SW 1271 (cell line): ENCODE measurements at regions not wholly inside any gene's neighbourhood (a gene's known extent, or its start where the extent isn't known, plus 50 kb on each side); places are given as distances from the start of the nearest gene placed in this dataset.

Experiments used
- DNase-seq, 2 experiments: peaks; one replicate each; lab custom pipeline; 2025; lab: John Stamatoyannopoulos, UW

DNA sequence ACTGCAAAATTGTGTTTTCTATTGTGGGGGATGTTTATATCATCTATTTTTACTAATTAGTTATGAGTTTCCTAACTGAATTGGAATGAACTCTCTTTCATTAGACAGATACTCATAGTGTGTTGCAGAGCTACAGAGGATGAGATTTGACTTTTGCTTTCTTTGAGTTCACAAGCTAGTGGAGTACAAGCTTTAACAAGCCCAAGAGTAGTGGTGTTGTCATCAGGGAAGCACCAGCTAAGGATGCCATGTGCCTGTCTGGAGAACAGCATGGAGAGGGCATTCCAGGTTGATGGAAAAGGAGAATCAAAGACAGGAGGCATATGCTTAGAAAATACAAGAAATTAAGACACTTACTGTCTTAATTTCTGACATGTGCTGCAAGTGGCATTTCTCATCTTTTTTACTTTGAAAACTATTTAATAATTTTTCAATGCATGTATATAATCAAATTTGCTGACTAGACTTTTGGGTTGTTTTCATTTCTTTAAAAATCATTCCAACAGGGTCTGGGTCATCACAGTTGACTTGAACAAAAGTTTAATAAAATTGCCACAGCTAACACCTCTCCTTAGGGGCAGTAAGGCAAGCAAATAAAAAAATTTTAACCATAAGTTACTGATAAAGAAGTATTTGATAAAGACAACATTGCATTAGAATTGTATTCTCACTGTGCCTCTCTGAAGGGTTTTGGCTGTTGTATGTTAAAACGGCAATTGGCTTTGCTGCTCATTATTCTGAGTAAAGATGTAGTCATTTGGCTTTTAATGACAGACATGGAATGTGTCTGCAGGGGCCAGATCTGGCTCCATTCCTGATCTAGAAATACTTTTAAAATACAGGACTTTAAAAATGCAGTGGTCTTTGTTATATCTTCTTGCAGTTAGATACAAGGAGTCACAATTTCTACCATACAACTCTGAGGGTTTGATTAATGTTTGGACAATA, 323.7 kb upstream of the CDH11 start:
- no peak for DNase-seq

DNA sequence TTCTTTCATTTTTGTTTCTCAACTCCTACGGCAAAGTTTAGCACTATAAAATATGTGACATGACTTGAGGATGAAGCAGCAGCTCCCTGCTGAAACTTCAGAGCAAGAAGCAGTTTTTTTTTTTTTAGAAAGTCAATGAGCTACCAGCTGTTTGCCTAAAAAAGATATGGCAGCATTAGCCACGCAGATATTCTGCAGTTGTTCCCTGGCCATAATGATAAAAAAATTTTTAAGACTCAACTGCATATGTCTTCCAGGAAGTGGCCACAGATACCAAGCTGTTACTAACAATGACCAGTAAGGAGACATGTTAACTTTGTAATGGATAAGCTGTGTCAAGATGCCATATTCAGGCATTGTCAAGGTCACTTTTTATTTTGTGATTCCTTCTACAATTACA, 319.6 kb upstream of the CDH11 start:
- DNase-seq, result no peak

DNA sequence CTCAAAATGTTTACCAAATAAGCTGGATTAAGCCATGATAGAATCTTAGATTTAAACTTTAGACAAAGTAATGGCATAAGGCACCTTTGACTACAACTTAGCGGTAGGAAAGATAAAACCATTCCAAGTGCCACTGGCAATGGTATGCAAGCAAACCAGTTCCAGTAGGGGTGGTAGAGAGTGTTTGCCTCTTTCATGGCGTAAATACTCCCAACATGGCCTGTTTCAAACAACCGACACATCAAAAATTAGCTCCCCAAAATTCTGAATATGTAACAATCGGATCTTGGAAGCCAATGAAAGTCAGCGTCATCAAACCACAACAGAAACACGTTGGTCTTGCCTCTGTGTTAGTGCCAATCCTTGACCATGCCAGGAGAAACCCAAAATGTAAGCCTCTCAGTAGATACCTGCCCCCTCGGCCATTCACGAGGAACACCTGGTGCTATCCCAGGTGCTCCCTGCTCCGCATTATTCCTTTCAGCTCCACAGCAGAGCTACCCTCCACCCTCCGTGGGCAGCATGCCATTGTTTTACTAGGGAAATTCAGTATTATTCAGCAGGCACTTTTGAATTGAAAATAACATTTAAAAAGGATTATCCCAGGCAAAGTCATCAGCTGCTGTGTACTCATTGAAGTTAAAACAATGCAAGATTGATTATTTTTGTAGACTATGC, 307.8 kb upstream of the CDH11 start:
- no peak for DNase-seq

DNA sequence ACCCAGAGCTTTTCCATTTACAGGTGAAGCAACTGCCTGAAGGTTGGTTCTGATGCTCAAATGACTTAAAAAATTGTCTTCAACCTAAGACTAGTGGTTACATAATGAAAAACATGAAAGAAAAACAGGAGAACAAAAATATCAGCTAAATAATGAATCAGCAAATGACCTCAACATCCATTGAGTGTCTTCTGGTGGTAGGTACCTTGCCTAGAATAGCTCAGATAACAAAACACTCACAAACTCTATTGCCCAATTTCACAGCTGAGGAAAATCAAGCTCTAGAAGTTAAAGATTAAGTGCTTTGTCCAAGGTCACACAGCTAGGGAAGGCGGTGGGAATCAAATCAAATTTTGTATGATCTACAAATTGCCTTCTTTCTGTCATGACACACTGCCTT, 304.6 kb upstream of the CDH11 start:
- no peak for DNase-seq

DNA sequence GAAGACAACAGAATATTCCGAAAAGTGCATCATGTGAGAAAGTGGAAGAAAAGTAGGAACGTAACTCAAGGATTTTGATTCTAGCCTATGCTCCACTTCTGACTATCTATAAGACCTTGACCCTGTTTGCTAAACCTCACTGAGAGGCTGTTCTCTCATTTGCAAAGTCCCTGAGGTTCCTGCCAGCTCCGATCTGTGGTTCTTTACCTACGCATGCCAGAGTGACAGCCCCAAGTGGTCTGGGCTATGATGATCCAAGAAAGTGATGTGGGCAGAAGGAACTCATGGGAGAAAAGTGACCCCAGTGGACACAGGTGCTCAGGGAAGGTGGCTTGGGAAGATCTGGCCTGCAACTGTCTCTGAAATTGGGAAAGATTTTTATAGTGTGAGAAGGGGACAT, 301.1 kb upstream of the CDH11 start:
- no peak for DNase-seq

DNA sequence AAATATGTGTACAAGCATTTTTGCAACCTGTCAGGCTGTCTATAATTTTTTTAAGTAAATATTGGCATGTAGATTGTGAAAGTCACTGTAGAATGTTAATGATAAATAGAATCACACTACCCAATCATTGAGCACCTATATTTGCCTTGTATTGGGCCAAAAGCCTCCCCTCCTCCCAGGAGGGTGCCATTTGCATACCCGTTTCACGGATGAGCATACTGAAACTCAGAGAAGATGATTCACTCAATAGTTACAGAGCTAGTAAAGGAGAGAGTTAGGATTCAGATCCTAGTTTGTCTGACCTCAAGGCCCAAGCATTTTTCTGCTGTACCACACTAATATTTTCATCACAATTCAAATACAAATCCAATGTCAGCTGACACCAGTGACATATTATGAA, 299.7 kb upstream of the CDH11 start:
- DNase-seq, result no peak

DNA sequence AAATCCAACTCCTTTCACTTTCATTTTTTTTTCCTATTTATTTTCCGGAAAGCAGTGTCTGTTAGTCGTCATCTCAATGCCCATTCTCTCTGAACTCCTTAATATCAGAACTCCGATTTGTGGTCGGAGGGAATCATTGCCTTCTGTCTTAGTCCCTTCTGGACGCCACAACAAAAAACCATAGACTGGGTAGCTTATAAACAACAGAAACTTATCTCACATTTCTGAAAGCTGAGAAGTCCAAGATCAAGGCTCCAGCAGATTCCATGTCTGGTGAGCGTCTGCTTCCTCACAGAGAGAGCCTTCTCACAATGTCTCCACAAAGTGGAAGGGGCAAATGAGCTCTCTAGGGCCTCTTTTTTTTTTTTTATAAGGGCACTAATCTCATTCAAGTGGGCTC, 296.6 kb upstream of the CDH11 start:
- DNase-seq, result no peak

DNA sequence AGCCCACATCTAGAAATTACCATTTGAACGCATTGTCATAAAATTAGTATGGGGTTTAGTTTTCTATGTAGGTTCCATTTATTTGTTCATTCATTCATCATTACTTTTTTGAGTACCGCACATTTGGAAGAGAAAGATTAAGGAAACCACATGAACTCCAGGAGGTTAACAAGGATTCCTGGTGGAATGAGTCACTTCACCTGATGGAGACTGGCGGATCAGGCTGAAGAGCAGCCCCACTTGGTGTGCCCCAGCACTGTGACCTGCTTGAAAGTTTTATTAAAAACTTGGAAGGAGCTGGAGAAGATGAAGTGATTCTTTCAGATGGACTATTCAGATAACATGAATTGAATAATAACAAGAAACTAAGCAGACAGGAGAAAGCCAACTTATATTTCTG, 293.6 kb upstream of the CDH11 start:
- DNase-seq, result no peak

DNA sequence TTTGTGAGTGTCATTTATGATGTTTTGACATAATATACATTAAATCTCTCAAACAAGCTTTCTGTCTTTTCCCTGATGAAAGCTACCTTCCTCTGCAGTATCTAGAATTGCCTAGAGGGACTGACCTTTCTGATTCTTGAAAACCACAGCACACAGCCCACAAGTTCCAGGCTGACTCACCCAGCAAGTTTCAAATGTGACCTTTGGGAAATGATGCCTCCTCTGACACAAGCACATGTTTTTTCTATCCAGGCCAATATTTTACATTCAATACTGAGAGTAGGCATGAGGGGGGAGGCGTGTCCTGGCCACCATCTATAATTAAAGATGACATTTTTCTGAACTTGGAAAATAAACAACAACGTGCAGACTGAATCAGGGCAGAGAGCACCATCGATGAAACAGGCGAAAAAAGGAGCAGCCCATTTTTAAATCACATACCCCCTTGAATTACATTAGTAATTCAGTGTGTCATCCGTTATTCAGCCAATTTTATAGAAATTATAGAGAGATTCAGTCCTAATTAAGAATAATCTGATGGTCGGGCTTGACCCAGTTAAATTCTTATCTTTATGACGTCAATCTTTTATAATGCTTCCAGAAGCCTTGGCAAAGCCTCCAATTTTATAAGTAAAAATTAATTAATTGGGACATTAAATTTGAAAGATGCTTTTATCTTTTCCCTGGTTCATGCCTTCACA, 292.6 kb upstream of the CDH11 start:
- no peak for DNase-seq

DNA sequence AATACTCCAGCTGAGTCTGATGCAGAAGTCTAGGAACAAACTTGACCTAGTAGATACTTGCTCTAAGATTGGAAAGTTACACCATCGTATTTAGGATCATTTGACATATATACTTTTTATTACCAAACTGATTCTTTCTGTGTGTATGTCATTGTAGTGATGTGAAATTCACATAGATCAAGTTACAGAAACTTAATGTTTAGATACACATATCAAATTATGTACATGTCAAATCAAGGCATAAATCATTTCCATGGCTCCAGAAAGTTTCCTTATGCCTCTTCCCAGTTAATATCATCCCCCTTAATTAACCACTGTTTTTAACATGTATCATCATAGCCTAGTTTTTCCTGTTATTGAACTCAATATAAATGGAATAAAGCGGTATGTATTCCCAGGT, 292.0 kb upstream of the CDH11 start:
- DNase-seq, result no peak

DNA sequence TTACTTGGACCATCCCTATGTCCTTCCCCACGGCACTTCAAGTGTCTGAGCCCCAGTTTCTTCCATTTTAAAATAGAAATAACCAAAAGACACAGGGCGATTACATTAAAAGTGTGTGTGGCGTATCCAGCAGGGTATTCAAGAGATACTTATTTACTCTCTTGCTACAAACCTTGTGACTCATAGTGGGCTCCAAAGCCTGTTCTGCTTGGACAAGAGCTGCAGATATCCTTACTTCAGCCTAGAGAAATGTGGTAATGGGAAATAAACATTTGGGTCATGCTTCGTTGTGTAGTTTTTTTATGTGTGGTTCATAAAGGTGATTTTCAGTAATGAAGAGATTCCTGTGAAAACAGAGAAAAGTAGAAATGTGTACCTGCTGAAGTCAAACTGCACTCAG, 288.9 kb upstream of the CDH11 start:
- no peak for DNase-seq

DNA sequence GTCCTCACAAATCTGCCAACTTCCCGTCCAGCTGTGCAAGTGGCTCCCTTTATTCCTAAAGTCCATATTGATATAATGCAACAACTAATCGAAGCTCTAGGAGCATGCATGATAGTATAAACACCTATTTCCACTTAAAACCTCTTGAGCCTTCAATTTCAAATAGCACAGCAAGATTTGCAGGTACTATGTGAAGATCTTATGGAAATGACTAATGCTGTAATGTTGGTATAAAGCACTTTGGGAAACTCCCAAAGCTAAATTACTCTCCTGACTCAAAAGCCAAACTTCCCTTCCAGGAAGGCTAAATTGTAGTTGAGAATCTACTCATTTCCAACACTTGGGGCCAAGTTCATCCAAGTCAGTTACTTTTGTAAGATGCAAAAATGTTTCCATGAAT, 287.6 kb upstream of the CDH11 start:
- no peak for DNase-seq

DNA sequence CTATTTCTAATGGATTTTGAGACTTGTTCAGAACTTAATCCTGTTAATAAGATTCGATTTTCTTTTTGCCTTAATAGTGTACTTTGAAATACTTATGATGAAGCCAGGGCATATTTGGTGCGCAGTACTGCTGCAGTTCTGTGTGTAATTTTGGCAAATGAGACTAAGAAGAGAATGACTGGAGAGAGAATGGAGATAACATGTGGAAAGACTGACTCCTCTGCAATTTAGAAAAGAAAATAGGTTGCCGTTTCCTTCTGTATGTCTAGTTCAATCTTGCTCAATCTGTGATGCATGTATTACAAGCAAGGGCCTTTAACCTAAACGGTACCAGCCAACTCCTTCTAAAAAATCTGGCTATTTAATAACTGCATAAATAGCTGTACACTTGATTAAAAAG, 285.1 kb upstream of the CDH11 start:
- no peak for DNase-seq

DNA sequence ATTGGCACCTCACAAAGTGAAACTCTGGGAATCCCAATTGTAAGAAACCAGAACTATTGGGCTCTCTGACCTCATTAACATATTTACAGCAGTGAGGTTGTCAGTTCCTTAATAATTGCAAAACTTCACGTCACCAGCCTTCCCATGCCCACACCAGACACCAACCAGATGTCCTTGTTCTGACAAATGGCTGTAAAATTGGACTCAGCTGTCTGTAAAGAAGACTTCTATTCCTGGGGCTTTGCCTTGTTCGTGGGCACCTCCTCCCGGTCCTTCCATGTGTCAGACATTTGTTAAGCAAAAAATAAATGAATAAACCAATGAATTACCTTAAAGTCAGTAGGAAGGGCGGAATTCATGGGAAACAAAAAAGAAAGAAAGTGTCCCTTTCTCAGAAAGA, 284.3 kb upstream of the CDH11 start:
- no peak for DNase-seq

DNA sequence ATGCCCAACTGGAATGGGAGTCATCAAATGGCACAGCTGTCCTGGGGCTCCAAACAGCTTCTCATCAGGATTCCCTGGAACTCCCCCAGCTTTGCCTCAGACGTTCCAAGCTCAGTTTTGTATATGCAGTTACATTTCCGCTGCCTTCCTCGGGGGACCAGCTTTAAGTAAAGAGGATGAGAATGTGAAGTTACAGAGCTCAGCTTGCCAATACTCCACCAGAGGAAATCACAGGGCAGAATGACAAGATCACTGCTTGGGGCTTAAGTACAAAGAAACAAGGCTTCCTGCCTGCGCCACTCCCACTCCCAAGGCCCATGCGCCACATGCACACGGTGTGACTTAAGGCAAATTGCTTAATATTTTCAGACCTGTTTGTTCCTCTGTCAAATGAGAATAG, 272.4 kb upstream of the CDH11 start:
- no peak for DNase-seq

DNA sequence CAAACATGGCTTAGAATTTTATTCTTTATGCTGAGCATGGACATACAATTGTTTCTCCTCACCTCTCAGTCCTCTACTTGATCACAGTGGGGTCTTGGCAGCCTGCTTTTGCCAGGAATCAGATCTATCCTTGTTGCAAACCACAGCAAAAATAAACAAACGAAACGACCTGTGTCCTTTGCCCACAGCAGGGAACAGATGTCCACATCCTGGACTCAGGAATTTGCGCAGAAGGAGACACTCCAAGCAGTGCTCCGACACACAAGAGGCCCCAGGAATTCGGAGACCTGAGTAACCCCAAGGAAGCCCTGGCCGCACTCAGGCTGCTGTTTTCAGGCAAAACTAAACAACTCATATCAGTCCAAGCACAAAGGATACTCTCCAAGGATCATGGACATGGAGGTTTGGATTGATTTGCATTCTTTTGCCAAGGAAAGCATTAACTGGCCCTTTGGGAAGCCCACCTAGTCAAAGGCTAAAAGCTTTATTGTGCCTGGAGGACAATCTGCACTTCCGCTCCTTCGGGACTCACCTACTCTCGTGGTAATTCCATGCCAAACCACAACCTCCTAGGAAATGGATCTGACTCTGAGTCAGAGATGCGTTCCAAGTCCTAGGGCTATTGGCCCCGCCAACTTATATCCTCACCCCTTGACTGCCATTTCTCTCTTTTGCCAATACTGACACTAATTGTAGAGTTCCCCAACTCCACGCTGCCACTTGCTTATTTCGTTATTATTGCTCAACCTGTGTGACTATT, 271.1 kb upstream of the CDH11 start:
- no peak for DNase-seq

DNA sequence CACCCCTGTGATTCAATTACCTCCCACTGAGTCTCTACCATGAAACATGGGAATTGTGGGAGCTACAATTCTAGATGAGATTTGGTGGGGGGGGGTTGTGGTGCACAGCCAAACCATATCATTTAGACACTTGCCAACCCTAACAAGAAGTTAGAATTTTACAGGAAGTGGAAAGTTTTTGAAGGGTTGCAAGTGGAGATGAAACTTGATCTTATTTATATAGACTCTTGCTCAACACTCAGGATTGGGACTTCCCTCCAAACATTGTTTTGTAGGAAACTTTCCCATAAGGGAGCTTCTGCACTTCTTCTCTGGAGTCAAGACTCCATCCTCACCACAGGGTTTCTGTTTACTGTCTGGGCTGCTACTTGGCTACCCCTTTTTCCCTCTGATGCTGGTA, 266.7 kb upstream of the CDH11 start:
- DNase-seq, result no peak

DNA sequence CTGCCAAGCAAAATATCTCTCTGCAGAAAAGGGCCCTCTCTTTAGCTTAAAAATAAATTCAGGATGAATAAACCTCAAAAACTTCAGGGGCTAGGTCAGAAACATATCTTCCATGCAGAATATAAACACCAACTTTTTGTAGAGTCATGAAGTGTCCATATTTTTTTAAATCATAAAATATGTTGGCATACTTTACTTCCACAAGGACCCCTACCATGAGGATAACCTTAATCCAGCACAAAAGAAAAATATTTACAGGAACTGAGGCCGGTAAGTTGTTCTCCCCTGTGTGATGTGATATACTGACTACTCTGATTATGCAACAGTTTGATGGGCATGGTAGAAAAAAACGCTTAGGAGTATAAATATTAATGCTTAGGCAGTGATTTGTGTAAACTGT, 264.8 kb upstream of the CDH11 start:
- no peak for DNase-seq

DNA sequence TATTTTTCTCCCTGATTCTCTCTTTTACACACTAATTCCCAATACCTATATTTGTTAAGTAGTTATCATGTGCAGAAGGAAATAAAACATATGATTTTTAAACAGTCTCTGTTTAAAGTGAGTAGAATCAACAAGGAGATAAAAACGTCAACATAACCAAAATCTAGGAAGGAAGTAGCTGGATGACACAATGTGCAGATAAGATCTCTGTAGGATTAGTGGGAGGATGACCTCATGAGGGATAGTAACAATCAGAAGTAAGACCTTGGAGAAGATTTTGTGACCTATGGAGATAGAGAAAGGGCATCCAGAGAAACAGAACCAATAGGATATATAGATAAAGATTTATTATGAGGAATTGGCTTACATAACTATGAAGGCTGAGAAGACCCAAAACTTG, 262.6 kb upstream of the CDH11 start:
- no peak for DNase-seq

DNA sequence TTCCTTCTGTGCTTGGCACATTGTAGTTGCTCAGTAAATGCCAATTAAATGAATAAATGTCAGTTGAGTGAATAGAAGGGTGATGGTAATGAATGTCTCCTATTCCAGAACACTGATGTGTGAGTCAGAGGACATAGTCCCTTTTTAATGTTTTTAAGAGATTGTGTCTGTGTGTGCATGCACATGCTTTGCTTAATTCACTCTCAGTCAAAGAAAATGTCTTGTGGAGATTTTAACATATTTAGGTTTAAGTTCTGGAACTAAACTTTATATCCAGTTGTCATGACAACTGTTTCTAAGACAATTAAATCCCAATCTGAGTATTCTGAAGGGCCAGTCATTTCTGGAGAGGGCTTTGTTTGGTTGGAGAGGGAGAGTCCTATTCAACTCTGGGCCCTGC, 255.3 kb upstream of the CDH11 start:
- DNase-seq, result no peak

DNA sequence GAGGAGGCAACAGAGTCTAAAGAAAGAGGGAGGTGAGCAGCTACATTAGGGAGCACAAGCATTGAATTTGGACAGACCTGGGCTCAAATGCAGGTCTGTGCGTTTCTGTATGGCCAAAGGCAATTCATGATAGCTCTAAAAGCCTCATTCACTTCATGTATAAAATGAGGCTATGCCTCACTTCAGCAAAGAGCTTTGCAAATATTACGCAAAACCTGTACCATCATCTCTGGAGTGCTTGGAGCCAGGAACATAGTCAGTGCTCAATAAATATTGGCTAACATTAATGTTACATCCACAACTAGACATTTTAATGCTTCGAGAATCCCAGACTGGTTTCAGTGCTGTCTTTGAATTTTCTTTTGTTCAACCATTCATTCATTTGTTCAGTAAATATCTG, 254.7 kb upstream of the CDH11 start:
- DNase-seq, result no peak

DNA sequence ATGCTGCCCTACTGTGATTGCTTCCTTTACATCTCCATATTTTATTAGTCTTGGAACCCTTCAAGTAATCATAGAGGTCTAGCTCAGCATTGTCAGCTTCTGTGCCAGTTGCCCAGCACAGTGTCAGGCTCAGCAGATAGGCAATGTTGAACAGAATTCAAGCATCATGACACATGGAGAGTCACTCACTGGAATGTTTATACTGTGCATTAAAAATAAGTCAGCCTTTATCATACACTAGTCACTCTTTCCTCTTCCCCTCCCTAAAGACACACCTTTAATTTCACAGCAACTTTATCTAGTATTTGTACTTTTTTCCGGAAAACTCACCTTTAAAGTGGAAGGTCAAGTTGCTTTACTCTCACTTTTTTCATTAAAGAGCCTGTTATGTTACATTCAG, 253.8 kb upstream of the CDH11 start:
- DNase-seq, result no peak
